ENCODE measurements at regions not wholly inside any gene's neighbourhood (a gene's known extent, or its start where the extent isn't known, plus 50 kb on each side); places are given as distances from the start of the nearest gene placed in this dataset.

DNA sequence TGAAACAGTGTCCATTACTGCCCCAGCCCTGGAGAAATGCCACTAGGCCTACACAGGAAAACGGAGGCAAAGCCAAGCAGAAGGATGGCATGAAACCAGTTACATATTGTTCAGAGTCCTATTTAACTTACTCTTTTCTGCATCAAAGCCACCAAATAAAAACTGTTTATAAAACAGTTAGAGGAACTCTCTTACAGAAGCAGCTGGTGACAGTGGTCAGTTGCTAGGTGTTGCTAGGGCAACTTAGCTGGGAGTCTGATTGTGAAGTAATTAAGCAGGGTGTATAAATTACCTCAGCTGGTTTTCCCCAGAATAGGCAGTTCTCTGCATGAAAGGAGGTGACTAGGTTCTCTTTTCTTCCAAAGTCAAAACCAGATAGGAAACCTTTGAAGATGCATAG, 115.6 kb upstream of the ZBED5 start:
- TF ChIP-seq, protein P1, sequence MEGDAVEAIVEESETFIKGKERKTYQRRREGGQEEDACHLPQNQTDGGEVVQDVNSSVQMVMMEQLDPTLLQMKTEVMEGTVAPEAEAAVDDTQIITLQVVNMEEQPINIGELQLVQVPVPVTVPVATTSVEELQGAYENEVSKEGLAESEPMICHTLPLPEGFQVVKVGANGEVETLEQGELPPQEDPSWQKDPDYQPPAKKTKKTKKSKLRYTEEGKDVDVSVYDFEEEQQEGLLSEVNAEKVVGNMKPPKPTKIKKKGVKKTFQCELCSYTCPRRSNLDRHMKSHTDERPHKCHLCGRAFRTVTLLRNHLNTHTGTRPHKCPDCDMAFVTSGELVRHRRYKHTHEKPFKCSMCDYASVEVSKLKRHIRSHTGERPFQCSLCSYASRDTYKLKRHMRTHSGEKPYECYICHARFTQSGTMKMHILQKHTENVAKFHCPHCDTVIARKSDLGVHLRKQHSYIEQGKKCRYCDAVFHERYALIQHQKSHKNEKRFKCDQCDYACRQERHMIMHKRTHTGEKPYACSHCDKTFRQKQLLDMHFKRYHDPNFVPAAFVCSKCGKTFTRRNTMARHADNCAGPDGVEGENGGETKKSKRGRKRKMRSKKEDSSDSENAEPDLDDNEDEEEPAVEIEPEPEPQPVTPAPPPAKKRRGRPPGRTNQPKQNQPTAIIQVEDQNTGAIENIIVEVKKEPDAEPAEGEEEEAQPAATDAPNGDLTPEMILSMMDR (conservative IDR thresholded peaks at IDR 0.05) = no peak
- TF ChIP-seq ZFX (IDR thresholded peaks at IDR 0.05) = no peak
